GM19452 (cell line): ENCODE measurements at regions not wholly inside any gene's neighbourhood (a gene's known extent, or its start where the extent isn't known, plus 50 kb on each side); places are given as distances from the start of the nearest gene placed in this dataset.
"Not testable (repeated sequence)": the region's sequence is repeated elsewhere in the genome, so short reads cannot be mapped to it uniquely, and the experiment has no call there.

Source experiments
- ATAC-seq: cut with Tn5 transposase; IDR thresholded peaks from one replicate; pipeline ENCODE4 v1.9.1; 2021; ENCODE audit not compliant: unreplicated experiment

GRCh38 chr2:89286448-89287080 is 595.1 kb downstream of the RPIA start:
- not testable (repeated sequence) for ATAC-seq

DNA sequence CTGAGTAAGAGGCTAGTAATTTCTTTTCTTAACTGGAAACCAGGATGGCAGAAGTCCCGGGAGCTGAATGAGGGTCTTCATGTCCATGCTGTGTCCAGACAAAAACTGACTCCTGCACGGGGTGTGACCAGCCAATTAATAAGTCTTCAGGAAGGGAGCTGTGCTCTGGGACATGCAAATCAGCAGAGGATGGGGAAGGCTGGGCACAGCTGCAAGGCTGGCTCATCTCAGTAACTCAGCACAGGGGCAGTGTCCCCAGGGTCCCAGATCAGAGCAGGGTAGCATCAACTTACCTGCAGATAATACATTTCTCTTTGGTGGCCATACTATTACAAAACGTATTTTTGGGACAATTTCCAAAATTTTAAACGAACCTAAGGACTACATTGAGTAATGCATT is 595.6 kb downstream of the RPIA start:
- ATAC-seq: not testable (repeated sequence)

DNA sequence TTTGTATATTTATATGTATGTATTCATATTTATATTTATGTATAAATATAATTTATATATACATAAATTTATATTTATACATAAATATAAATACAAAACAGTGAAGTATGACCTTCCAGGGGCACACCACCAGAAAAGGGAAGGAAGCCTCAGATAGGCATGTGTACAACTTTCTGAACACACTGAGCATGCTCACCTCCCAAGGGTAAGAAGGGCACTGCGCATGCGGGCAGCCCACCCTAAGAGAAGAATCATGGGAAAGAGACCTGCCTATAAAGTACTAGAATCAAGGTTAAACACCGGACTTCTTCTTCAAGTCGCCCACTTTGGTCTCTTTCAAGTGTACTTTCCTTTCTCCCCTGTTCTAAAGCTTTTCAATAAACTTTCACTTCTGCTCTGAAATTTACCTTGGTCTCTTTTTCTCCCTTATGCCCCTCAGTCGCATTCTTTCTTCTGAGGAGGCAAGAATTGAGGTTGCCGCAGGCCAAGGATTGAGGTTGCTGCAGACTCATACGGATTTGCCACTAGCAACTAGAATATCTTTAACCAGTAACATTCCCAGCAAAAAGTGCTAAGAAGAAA is 600.3 kb downstream of the RPIA start:
- ATAC-seq: not testable (repeated sequence)

DNA sequence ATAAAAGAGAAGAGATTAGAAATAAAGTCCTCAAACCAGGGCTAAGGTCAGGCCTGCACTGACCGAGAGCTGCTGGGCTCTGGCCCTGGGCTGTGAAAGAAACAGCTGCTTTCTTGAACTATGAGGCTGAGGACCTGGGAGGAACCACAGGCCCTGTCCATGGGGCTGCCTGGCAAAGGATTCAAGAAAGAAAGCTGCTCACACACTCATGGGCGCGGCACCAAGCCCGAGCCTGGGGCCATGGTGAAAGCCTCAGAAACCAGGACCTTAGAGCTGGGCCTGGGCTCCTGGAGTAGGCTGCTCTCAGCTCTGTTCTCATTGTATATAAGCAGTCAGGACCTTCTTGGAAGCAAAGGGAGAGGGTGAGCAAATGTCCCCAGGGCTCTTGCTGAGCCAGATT is 601.9 kb downstream of the RPIA start:
- not testable (repeated sequence) for ATAC-seq

GRCh38 chr2:89294335-89294734 is 602.9 kb downstream of the RPIA start:
- ATAC-seq: not testable (repeated sequence)

GRCh38 chr2:89296820-89297398 is 605.4 kb downstream of the RPIA start:
- not testable (repeated sequence) for ATAC-seq

- ATAC-seq: not testable (repeated sequence)
Observed at GRCh38 chr2:89299196-89299595, 607.7 kb downstream of the RPIA start.

- not testable (repeated sequence) for ATAC-seq
Observed at GRCh38 chr2:89305623-89306022, 614.1 kb downstream of the RPIA start.

DNA sequence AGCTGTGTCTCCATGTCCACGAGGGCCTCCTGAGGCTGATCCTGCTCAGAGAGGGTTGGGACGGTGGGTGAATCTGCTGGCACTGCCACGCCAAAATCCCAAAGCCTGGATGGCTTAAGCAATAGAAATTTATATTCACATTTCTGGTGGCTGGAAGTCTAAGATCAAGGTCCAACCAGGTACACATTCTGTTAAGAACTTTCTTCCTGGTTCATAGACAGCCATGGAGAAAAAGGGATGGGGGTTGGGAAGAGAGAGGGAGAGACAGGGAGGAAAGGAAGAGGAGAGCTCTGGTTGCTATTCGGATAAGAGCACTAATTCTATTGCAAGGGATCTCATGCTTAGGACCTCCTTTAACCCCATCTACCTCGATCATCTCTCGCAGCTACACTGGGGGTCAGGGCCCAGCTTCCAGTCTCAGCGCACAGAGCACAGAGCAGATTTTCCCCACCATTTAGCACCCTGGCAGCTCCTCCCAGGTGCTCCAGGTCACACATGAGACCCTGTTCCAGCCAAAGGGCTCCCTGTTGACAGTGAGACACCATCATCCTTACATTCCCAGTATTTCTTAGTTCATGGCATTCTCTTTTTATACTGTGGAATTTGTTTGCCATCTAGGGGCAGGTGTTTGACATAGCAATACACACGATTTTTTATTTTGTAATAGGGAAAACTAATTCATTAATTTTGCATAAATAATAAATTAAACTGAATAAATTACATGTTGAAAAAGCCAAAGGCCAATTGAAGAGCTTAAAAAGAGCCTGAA is 615.6 kb downstream of the RPIA start:
- not testable (repeated sequence) for ATAC-seq

DNA sequence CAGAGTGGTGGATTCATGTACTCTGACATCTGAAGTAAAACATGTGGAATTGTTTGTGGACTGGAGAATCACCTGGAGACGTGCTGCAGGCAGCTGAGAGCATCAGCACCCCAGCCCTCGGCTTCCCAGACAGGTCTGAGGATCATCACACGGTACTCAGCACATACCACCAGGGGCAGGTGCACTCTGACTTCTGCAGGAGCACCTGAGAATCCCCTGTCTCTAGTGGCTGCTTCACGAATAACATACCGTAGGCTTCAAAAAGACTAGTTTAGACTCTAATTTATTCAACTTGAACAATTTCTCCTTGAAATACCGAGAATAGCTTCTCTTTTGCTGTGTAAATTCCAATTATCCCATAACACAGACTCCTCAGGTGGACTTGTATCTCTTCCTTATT is 627.5 kb downstream of the RPIA start:
- not testable (repeated sequence) for ATAC-seq

- not testable (repeated sequence) for ATAC-seq
Observed at GRCh38 chr2:89325894-89326293, 634.4 kb downstream of the RPIA start.

DNA sequence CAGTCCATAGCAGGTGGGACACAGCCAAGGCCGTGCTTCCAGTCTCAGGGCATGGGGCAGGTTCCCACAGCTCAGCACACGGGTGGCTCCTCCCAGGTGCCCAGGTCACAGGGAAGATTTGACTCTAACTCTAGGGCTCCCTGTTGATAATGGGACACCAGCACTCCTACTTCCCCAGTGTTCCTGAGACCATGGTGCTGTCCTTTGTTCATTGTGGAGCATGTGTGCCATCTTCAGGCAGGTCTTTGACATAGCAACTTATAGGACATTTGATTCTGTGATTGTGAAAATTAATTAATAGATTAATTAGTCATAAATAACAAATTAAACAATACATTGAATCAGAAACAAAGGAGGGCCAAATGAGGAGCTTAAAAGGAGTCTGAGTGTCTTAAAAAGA is 635.0 kb downstream of the RPIA start:
- not testable (repeated sequence) for ATAC-seq

DNA sequence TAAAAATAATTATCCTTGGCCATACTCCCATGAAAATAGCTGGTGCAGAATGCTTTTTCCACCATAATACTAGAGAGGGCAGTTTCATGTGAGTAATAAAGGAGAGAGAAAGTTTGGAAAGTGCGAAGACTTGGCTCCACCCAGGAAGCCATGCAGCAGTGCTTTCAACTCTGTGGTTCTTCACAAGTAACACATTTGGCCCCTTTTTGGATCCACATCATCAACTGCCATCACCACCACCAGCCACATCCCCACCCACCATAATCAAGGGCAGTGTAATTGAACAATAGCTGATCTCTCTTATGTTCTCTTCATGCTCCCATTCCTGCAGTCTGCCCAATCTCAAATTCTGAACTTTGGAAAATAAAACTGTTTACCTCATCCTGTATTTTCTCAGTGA is 637.3 kb downstream of the RPIA start:
- not testable (repeated sequence) for ATAC-seq
